Ishikawa (cell line): ENCODE measurements at regions not wholly inside any gene's neighbourhood (a gene's known extent, or its start where the extent isn't known, plus 50 kb on each side); places are given as distances from the start of the nearest gene placed in this dataset.

ENCODE experiments used
- CEBPB ChIP-seq: IDR thresholded peaks from 2 replicates; pipeline ENCODE4 v1.6.1; 2012
- CREB1 ChIP-seq: IDR thresholded peaks from 2 replicates; pipeline ENCODE4 v1.6.1; 2012; ENCODE audit warnings: low read depth
- EGR1 ChIP-seq: IDR thresholded peaks from 2 replicates; pipeline ENCODE4 v1.6.1; 2012
- EP300 ChIP-seq: IDR thresholded peaks from 2 replicates; pipeline ENCODE4 v1.6.1; 2012; ENCODE audit warnings: borderline replicate concordance
- FOXM1 ChIP-seq: IDR thresholded peaks from 2 replicates; pipeline ENCODE4 v1.6.1; 2012; ENCODE audit warnings: low read depth, borderline replicate concordance
- MAX ChIP-seq: IDR thresholded peaks from 2 replicates; pipeline ENCODE4 v1.6.1; 2012
- NFIC ChIP-seq: IDR thresholded peaks from 2 replicates; pipeline ENCODE4 v1.6.1; 2012
- RAD21 ChIP-seq: IDR thresholded peaks from 2 replicates; pipeline ENCODE4 v1.6.1; 2012; ENCODE audit warnings: low read depth
- REST ChIP-seq: IDR thresholded peaks from 2 replicates; pipeline ENCODE4 v1.6.1; 2012; ENCODE audit warnings: low read depth, mild to moderate bottlenecking
- TAF1 ChIP-seq: IDR thresholded peaks from 2 replicates; pipeline ENCODE4 v1.6.1; 2012; ENCODE audit warnings: low read depth, mild to moderate bottlenecking
- TCF12 ChIP-seq: IDR thresholded peaks from 2 replicates; pipeline ENCODE4 v1.6.1; 2012; ENCODE audit warnings: low read depth
- TEAD4 ChIP-seq: IDR thresholded peaks from 2 replicates; pipeline ENCODE4 v1.6.1; 2012
- USF1 ChIP-seq: IDR thresholded peaks from 2 replicates; pipeline ENCODE4 v1.6.1; 2012
- YY1 ChIP-seq: IDR thresholded peaks from 2 replicates; pipeline ENCODE4 v1.6.1; 2012; ENCODE audit warnings: low read depth
- ZBTB7A ChIP-seq: IDR thresholded peaks from 2 replicates; pipeline ENCODE4 v1.6.1; 2012; ENCODE audit warnings: low read depth

GRCh38 chr10:50936335-50936734, 50.9 kb upstream of the A1CF start:
- TF ChIP-seq CEBPB (no peak), MAX (no peak), FOXM1 (no peak), EP300 (no peak), TAF1 (no peak), RAD21 (no peak), ZBTB7A (no peak), NFIC (no peak), USF1 (no peak), CREB1 (no peak), TCF12 (no peak), YY1 (no peak), REST (no peak), TEAD4 (no peak)

- TF ChIP-seq YY1 (no peak), TEAD4 (no peak), CREB1 (no peak), FOXM1 (no peak), EGR1 (no peak), EP300 (no peak), REST (no peak), USF1 (no peak), ZBTB7A (no peak), TAF1 (no peak), MAX (no peak), TCF12 (no peak), CEBPB (no peak)
These were observed 51.9 kb upstream of the A1CF start for GRCh38 chr10:50937230-50937907.

GRCh38 chr10:50941629-50942028, 56.2 kb upstream of the A1CF start:
- TF ChIP-seq YY1 (no peak), FOXM1 (no peak), EP300 (no peak), TEAD4 (no peak), TCF12 (no peak), REST (no peak), NFIC (no peak), ZBTB7A (no peak), USF1 (no peak)

- TF ChIP-seq EP300, result no peak
- TF ChIP-seq TEAD4, result no peak
- TF ChIP-seq USF1, result no peak
- TF ChIP-seq RAD21, result no peak
- TF ChIP-seq CREB1, result no peak
- TF ChIP-seq MAX, result no peak
- TF ChIP-seq CEBPB, result no peak
- TF ChIP-seq TCF12, result no peak
- no peak for TF ChIP-seq TAF1
- TF ChIP-seq EGR1, result no peak
- no peak for TF ChIP-seq FOXM1
- TF ChIP-seq YY1, result no peak
- TF ChIP-seq ZBTB7A, result no peak
- TF ChIP-seq NFIC, result no peak
- TF ChIP-seq REST, result no peak
These were observed 61.8 kb upstream of the A1CF start for GRCh38 chr10:50946991-50947781.
